ENCODE measurements at regions not wholly inside any gene's neighbourhood (a gene's known extent, or its start where the extent isn't known, plus 50 kb on each side); places are given as distances from the start of the nearest gene placed in this dataset.

DNA sequence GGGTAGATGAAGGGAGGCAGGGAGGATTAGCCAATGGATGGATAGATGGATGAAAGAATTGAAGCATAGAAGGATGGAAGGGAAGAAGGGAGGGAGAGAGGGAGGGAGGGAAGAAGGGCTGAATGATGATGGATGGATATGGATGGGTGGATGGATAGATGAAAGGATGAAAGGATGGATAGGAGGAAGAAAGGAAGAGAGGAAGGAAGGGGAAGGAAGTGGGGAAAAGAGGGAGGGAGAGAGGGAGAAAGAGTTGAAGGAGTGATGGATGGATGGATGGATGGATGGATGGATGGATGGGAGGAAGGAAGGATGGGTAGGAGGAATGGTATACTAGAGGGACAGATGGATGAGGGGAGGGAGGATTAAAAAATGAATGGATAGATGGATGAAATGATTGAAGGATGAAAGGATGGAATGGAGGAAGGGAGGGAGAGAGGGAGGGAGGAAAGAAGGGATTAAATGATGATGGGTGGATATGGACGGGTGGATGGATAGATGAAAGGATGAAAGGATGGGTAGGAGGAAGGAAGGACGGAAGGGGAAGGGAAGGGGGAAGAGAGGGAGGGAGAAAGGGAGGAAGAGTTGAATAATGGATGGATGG is 145.9 kb downstream of the MN1 start:
- TF ChIP-seq, protein P1, sequence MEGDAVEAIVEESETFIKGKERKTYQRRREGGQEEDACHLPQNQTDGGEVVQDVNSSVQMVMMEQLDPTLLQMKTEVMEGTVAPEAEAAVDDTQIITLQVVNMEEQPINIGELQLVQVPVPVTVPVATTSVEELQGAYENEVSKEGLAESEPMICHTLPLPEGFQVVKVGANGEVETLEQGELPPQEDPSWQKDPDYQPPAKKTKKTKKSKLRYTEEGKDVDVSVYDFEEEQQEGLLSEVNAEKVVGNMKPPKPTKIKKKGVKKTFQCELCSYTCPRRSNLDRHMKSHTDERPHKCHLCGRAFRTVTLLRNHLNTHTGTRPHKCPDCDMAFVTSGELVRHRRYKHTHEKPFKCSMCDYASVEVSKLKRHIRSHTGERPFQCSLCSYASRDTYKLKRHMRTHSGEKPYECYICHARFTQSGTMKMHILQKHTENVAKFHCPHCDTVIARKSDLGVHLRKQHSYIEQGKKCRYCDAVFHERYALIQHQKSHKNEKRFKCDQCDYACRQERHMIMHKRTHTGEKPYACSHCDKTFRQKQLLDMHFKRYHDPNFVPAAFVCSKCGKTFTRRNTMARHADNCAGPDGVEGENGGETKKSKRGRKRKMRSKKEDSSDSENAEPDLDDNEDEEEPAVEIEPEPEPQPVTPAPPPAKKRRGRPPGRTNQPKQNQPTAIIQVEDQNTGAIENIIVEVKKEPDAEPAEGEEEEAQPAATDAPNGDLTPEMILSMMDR (IDR thresholded peaks at IDR 0.05; ENCODE audit: low read depth, low read length) = no peak
- no peak for TF ChIP-seq EZH2phosphoT487 (IDR thresholded peaks at IDR 0.05; ENCODE audit: low read depth)
- Histone ChIP-seq H3K9ac (ENCODE audit: low read length) (no peak overlapping the region), H3K36me3 (replicated peaks; ENCODE audit: low read depth, low read length) (no peaks in the 10 kb centered on the region), H3K4me1 (ENCODE audit: low read length) (no peaks in the 10 kb centered on the region), H3K27ac (ENCODE audit: low read length) (no peak overlapping the region), H3K4me2 (ENCODE audit: low read length) (no peak overlapping the region), H3K27me3 (ENCODE audit: low read depth, low read length) (0 out of 2 replicates have a peak, but pooled peaks cover 3% of the 10 kb centered on the region), H3K79me2 (ENCODE audit: low read length) (no peaks in the 10 kb centered on the region), H2AFZ (ENCODE audit: low read depth, low read length) (no peak overlapping the region), H3K4me3 (ENCODE audit: low read length) (no peak overlapping the region), H3K9me3 (ENCODE audit: insufficient read depth, low read length) (peaks cover 7% of the 10 kb centered on the region; the same call in 1 of the 2 replicates), H4K20me1 (ENCODE audit: insufficient read depth, low read length) (no peaks in the 10 kb centered on the region)

GRCh38 chr22:27656970-27657369 is 144.6 kb downstream of the MN1 start:
- Histone ChIP-seq H3K9me3 (ENCODE audit: insufficient read depth, low read length) (peaks cover 7% of the 10 kb centered on the region; the same call in 1 of the 2 replicates), H3K4me1 (ENCODE audit: low read length) (no peaks in the 10 kb centered on the region), H4K20me1 (ENCODE audit: insufficient read depth, low read length) (no peaks in the 10 kb centered on the region), H3K27ac (ENCODE audit: low read length) (no peak overlapping the region), H3K9ac (ENCODE audit: low read length) (no peak overlapping the region), H2AFZ (ENCODE audit: low read depth, low read length) (no peak overlapping the region), H3K79me2 (ENCODE audit: low read length) (no peaks in the 10 kb centered on the region), H3K36me3 (replicated peaks; ENCODE audit: low read depth, low read length) (no peaks in the 10 kb centered on the region), H3K4me3 (ENCODE audit: low read length) (no peak overlapping the region), H3K4me2 (ENCODE audit: low read length) (no peak overlapping the region), H3K27me3 (ENCODE audit: low read depth, low read length) (0 out of 2 replicates have a peak, but pooled peaks cover 3% of the 10 kb centered on the region)
- no peak for TF ChIP-seq EZH2phosphoT487 (IDR thresholded peaks at IDR 0.05; ENCODE audit: low read depth)
- TF ChIP-seq, protein P1 (IDR thresholded peaks at IDR 0.05; ENCODE audit: low read depth, low read length) = no peak

DNA sequence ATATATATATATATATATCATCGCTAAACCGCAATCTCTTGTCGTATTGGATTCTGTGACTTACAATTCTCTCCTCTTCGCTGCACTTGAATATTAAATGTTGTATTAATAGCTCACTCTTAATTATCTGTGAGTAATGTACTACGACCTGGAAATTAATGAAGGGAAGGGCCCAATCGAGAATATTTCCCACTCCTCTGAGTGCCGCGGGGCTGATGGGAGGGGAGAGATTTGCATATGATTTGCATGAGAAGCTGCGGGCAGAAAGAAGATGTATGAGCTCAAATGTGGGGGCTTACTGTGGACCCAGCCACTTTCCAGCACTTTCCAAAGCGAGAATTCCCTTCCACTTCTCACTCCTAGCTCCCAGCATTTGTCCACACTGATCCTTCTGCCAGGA is 141.2 kb downstream of the MN1 start:
- H3K9me3 ChIP-seq (ENCODE audit: insufficient read depth, low read length) = peaks cover 7% of the 10 kb centered on the region; the same call in 1 of the 2 replicates
- H3K4me1 ChIP-seq (ENCODE audit: low read length) = no peaks in the 10 kb centered on the region
- no peak overlapping the region for H2AFZ ChIP-seq (ENCODE audit: low read depth, low read length)
- H3K9ac ChIP-seq (ENCODE audit: low read length) = no peak overlapping the region
- peaks cover 17% of the 10 kb centered on the region for H3K27me3 ChIP-seq (ENCODE audit: low read depth, low read length)
- no peak overlapping the region for H3K27ac ChIP-seq (ENCODE audit: low read length)
- no peak overlapping the region for H3K4me2 ChIP-seq (ENCODE audit: low read length)
- H4K20me1 ChIP-seq (ENCODE audit: insufficient read depth, low read length) = no peaks in the 10 kb centered on the region
- H3K36me3 ChIP-seq (replicated peaks; ENCODE audit: low read depth, low read length) = no peaks in the 10 kb centered on the region
- no peak overlapping the region for H3K4me3 ChIP-seq (ENCODE audit: low read length)
- no peak for TF ChIP-seq EZH2phosphoT487 (IDR thresholded peaks at IDR 0.05; ENCODE audit: low read depth)
- TF ChIP-seq, protein P1 (IDR thresholded peaks at IDR 0.05; ENCODE audit: low read depth, low read length) = no peak
- no peaks in the 10 kb centered on the region for H3K79me2 ChIP-seq (ENCODE audit: low read length)

- no peaks in the 10 kb centered on the region for H3K4me1 ChIP-seq (ENCODE audit: low read length)
- H3K36me3 ChIP-seq (replicated peaks; ENCODE audit: low read depth, low read length) = no peaks in the 10 kb centered on the region
- H3K27ac ChIP-seq (ENCODE audit: low read length) = no peak overlapping the region
- TF ChIP-seq, protein P1 (IDR thresholded peaks at IDR 0.05; ENCODE audit: low read depth, low read length) = no peak
- no peak for TF ChIP-seq EZH2phosphoT487 (IDR thresholded peaks at IDR 0.05; ENCODE audit: low read depth)
- H3K9ac ChIP-seq (ENCODE audit: low read length) = no peak overlapping the region
- H3K27me3 ChIP-seq (ENCODE audit: low read depth, low read length) = peaks cover 25% of the 10 kb centered on the region
- H3K4me3 ChIP-seq (ENCODE audit: low read length) = no peak overlapping the region
- H4K20me1 ChIP-seq (ENCODE audit: insufficient read depth, low read length) = no peaks in the 10 kb centered on the region
- no peak overlapping the region for H3K4me2 ChIP-seq (ENCODE audit: low read length)
- peaks cover 4% of the 10 kb centered on the region; the same call in 1 of the 2 replicates for H3K9me3 ChIP-seq (ENCODE audit: insufficient read depth, low read length)
- H3K79me2 ChIP-seq (ENCODE audit: low read length) = no peaks in the 10 kb centered on the region
- H2AFZ ChIP-seq (ENCODE audit: low read depth, low read length) = no peak overlapping the region
These were observed 138.9 kb downstream of the MN1 start for GRCh38 chr22:27662359-27663301.
